Renal cortical epithelial cell (primary cell): ENCODE measurements at regions not wholly inside any gene's neighbourhood (a gene's known extent, or its start where the extent isn't known, plus 50 kb on each side); places are given as distances from the start of the nearest gene placed in this dataset.

ENCODE experiments used
- DNase-seq: peaks from one replicate; pipeline ENCODE4 v3.0.0-alpha.2; 2011; ENCODE audit warnings: low read depth

DNA sequence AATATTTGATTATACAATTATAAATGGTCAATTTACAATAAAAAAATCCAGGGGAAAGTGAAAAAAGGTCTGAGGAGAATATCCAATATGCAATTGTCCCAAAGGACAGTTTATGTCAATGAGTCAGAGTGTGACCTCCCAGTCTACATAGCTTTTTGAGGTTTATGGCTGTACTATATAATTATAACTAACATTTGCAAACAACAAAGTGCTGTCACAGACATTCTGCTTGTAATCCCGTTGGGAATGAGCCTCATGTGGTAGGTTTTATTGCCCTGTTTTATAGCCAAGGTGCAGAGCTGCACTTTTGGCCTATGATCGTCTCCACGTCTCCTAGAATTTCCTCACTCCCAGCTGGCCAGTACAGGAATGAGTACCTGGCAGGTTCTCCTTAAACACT is 103.8 kb downstream of the ADSS2 start:
- no peak for DNase-seq

DNA sequence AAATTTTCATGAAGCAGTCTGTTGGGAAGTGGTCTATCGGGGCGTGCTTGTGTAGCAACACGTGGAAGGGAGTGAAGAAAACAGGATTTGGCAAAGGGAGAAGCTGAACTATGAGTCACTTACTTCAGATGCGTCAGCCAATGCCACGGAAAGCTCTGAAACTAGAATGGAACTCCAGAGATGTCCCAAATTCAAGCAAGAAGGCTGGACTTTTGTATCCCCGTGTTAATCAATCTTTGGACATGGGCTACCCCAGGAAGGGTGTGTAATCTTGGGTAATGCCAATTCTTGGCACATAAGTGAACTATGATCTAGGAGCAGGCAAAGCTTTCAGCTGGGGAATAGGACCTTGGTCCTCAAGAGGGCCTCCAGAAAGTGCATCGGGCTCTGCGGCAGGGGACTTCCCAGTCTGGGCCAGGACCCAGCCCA is 102.6 kb downstream of the ADSS2 start:
- peak; percentile 46 for DNase-seq

DNA sequence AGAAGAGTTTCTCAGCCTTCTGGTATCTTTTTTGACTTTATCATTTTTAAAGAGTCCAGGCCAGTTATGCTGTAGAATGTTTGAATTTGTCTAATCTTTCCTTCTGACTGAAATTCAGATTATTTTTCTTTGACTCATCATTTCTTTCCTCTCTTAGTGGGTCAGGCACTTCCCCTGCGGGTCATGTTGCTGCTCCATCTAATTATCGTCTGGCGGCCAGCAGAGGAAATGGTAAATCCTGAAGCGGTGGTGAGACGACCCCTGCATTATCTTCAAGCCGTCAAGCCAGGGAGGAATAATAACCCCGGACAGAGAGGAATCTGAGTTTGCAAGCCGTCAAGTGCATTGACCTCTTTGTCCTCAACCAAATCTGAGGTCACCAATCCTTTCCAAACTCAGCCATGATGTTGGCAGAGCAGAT is 102.1 kb downstream of the ADSS2 start:
- DNase-seq: no peak

DNA sequence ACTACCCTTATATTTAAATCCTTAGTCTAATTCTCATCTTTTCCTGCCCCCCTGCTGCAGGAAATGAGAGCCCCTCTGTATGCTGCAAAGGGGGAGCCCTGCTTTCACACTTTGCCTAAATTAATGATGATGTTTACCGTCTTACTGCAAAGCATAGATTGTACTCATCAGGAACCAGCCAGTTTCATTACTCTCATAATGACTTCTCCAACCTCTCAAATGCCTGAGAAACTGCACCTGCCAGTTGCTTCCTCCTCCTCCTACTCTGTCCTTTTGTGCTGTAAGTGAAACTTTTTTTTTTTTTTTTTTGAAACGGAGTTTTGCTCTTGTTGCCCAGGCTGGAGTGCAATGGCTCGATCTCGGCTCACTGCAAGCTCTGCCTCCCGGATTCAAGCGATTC is 101.7 kb downstream of the ADSS2 start:
- no peak for DNase-seq

DNA sequence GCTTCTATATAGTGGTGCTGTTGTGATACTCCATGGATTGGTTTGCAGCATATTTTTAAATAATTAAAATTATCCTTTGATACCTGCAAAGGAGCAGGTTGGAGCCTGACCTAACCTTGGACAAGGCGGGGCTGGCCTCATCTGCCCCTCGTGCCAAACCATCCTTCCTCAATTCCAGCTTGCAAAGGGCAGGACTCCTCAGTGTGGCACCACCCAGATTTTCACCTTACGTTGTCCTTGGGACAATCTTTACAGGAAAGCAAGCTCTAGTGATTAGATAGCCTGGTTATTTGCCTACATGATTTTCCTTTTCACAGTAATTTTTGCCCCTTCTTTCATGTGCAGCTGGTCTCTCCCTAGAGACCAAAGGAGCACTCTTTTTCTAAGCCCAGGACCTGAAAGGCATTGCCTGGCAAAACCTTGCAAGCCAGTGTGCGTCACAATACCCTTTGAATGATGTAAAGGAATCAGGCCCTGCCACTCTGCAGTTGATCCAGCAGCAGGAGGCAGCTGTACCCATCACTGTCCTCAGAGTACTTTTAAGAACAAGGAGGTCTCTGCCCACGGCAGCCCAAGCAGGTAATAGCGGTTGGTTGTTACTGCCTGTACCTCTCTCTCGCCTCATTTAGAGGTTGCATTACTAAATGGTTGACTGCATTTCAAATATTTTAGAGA is 99.4 kb downstream of the ADSS2 start:
- DNase-seq: peak; percentile 38

DNA sequence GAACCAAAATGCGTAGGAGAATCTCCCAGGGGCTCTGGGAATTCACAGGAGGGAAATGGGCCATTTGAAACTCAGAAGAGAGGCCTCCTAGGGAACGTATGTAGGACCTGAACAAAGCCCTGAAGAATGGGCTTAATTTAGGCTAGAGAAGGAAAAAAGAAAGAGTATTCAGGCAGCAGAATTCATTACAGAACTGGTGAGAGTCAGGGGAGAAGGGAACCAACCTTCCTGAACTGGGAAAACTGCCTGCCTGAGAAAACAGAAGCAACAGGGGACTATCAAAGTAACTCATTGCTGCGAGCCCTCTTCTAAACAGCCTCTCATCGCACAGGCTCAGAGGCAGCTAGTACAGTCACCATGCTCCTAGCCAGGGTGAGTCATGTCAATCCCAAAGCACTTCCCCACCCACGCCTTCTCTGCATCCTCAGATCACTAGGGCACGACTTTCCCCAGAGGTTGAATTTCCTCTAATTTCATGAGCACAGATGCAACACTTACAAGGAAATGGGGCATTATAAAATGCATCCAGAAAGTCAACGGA is 98.1 kb downstream of the ADSS2 start:
- DNase-seq: peak; percentile 100

DNA sequence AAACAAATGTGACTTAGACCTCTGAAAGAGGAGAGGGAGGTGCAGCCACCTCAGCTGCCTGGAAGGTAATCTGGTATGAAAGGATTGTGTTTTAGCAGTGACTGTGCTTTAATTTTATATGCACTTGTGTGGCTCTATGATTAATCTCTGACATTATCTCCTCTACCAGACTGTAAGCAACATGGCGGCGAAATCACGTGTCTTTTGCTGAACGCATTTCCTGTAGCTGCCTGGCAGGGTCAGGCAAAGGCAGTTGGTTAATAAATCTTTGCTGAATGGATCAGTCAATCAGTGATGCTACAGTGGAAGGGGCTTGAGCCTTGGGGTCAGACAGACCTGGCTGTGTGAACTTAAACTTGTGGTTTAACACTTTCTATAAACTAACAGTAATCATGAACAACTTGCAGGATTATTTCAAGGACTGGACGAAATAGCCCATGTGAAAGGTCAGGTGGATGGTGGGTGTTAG is 96.9 kb downstream of the ADSS2 start:
- DNase-seq: no peak

DNA sequence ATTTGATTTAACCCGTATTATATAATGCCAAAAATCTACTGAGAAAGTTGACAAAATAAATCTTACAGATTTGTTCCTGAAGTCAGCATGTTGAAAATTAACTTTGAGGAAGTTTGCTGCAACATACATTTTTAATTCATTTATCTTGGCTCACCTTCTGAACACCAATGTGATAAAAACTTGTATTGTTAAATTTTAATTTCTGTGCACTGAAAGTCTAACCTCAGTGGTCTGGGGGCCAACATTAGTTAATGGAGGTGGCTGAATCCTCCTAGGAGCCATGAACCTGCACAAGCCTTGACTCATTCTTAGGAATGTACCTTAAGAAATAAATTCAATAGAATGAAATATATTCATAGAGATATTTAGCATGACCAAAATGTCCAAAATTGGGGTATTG is 95.3 kb downstream of the ADSS2 start:
- DNase-seq: peak; percentile 65
